GM19463 (cell line): ENCODE measurements at regions not wholly inside any gene's neighbourhood (a gene's known extent, or its start where the extent isn't known, plus 50 kb on each side); places are given as distances from the start of the nearest gene placed in this dataset.

Experiments used
- ATAC-seq: cut with Tn5 transposase; IDR thresholded peaks from one replicate; pipeline ENCODE4 v1.9.1; 2021; ENCODE audit warnings: mild to moderate bottlenecking, moderate library complexity; ENCODE audit not compliant: unreplicated experiment

- ATAC-seq, result no peak
These were observed 195.8 kb upstream of the KLF12 start for GRCh38 chr13:74329962-74330361.

GRCh38 chr13:74325106-74325505, 190.9 kb upstream of the KLF12 start:
- ATAC-seq, result no peak

- ATAC-seq, result no peak
These were observed 190.1 kb upstream of the KLF12 start for GRCh38 chr13:74324338-74324737.

GRCh38 chr13:74322562-74322961, 188.4 kb upstream of the KLF12 start:
- ATAC-seq, result no peak

- ATAC-seq, result no peak
These were observed 186.1 kb upstream of the KLF12 start for GRCh38 chr13:74320282-74320681.

GRCh38 chr13:74316547-74316946, 182.3 kb upstream of the KLF12 start:
- ATAC-seq, result no peak

- ATAC-seq, result no peak
These were observed 172.3 kb upstream of the KLF12 start for GRCh38 chr13:74306496-74306895.

- ATAC-seq, result no peak
These were observed 171.7 kb upstream of the KLF12 start for GRCh38 chr13:74305876-74306275.

- ATAC-seq, result no peak
These were observed 167.2 kb upstream of the KLF12 start for GRCh38 chr13:74301258-74301935.

GRCh38 chr13:74300162-74300561, 166.0 kb upstream of the KLF12 start:
- ATAC-seq, result no peak

GRCh38 chr13:74299721-74300120, 165.5 kb upstream of the KLF12 start:
- no peak for ATAC-seq

- no peak for ATAC-seq
These were observed 164.7 kb upstream of the KLF12 start for GRCh38 chr13:74298923-74299322.

- ATAC-seq, result peak; percentile 68
These were observed 155.9 kb upstream of the KLF12 start for GRCh38 chr13:74289861-74290773.

GRCh38 chr13:74289107-74289506, 154.9 kb upstream of the KLF12 start:
- no peak for ATAC-seq

GRCh38 chr13:74288361-74288911, 154.2 kb upstream of the KLF12 start:
- ATAC-seq, result no peak

- peak; percentile 37 for ATAC-seq
These were observed 153.5 kb upstream of the KLF12 start for GRCh38 chr13:74287724-74288169.

GRCh38 chr13:74280795-74281490, 146.7 kb upstream of the KLF12 start:
- ATAC-seq, result no peak

- no peak for ATAC-seq
These were observed 146.0 kb upstream of the KLF12 start for GRCh38 chr13:74280093-74280794.

GRCh38 chr13:74278901-74279300, 144.7 kb upstream of the KLF12 start:
- no peak for ATAC-seq

GRCh38 chr13:74274916-74275315, 140.7 kb upstream of the KLF12 start:
- no peak for ATAC-seq

- ATAC-seq, result no peak
These were observed 139.4 kb upstream of the KLF12 start for GRCh38 chr13:74273581-74273980.
